ENCODE measurements at regions not wholly inside any gene's neighbourhood (a gene's known extent, or its start where the extent isn't known, plus 50 kb on each side); places are given as distances from the start of the nearest gene placed in this dataset.

- no peaks in the 10 kb centered on the region for H3K4me1 Mint-ChIP-seq
- Histone ChIP-seq H3K36me3 (replicated peaks in 1 of 2; ENCODE audit: control insufficient read depth in 1 of 2, insufficient read depth in 2 of 2, low read length in 2 of 2) (no peaks in the 10 kb centered on the region), H3K4me1 (ENCODE audit: control insufficient read depth in 1 of 2, insufficient read depth in 2 of 2, low read length in 2 of 2) (no peaks in the 10 kb centered on the region), H3K27me3 (ENCODE audit: control insufficient read depth in 2 of 2, insufficient read depth in 2 of 2, low read length in 2 of 2) (no peaks in the 10 kb centered on the region), H3K4me2 (replicated peaks; ENCODE audit: extremely low read depth, low read length, poor library complexity, severe bottlenecking) (no peak overlapping the region), H3K27ac (ENCODE audit: low read depth in 1 of 2, low read length in 2 of 2) (no peak overlapping the region), H2AFZ (ENCODE audit: insufficient read depth, low read depth, low read length, poor library complexity, severe bottlenecking) (no peak overlapping the region), H3K4me3 (replicated peaks in 1 of 3; ENCODE audit: low read depth in 2 of 3, low read length in 3 of 3) (no peak overlapping the region), H4K20me1 (ENCODE audit: insufficient read depth, low read length) (no peaks in the 10 kb centered on the region), H3K9ac (ENCODE audit: insufficient read depth, low read length, poor library complexity, severe bottlenecking) (no peak overlapping the region), H3K79me2 (ENCODE audit: insufficient read depth, low read length) (no peaks in the 10 kb centered on the region), H3K9me3 (replicated peaks in 1 of 2; ENCODE audit: control insufficient read depth in 1 of 2, insufficient read depth in 1 of 2, low read length in 2 of 2) (no peaks in the 10 kb centered on the region)
- H3K27me3 Mint-ChIP-seq (ENCODE audit: low read depth in 3 of 3): peaks cover 1 to 3% (median 2%) of the 10 kb centered on the region in 3 donors
- TF ChIP-seq, protein P1, sequence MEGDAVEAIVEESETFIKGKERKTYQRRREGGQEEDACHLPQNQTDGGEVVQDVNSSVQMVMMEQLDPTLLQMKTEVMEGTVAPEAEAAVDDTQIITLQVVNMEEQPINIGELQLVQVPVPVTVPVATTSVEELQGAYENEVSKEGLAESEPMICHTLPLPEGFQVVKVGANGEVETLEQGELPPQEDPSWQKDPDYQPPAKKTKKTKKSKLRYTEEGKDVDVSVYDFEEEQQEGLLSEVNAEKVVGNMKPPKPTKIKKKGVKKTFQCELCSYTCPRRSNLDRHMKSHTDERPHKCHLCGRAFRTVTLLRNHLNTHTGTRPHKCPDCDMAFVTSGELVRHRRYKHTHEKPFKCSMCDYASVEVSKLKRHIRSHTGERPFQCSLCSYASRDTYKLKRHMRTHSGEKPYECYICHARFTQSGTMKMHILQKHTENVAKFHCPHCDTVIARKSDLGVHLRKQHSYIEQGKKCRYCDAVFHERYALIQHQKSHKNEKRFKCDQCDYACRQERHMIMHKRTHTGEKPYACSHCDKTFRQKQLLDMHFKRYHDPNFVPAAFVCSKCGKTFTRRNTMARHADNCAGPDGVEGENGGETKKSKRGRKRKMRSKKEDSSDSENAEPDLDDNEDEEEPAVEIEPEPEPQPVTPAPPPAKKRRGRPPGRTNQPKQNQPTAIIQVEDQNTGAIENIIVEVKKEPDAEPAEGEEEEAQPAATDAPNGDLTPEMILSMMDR (IDR thresholded peaks at IDR 0.05): no peak
- H3K36me3 Mint-ChIP-seq: no peaks in the 10 kb centered on the region
- H3K27ac Mint-ChIP-seq: no peak overlapping the region
- intact Hi-C loops (cut with micrococcal nuclease): no loop called here
- no CpG with 5 or more reads among the region's 9 CpGs for WGBS (ENCODE audit: insufficient coverage)
- H3K9me3 Mint-ChIP-seq: peaks cover 0 to 1% (median 0%) of the 10 kb centered on the region in 7 donors
- H3K4me3 Mint-ChIP-seq: no peak overlapping the region
- no peak for DNase-seq
Observed at GRCh38 chrX:94178145-94178788, 504.3 kb downstream of the FAM133A start.

- no peak for DNase-seq
- Histone ChIP-seq H3K79me2 (ENCODE audit: insufficient read depth, low read length) (no peaks in the 10 kb centered on the region), H3K9me3 (replicated peaks in 1 of 2; ENCODE audit: control insufficient read depth in 1 of 2, insufficient read depth in 1 of 2, low read length in 2 of 2) (no peaks in the 10 kb centered on the region), H4K20me1 (ENCODE audit: insufficient read depth, low read length) (no peaks in the 10 kb centered on the region), H3K27me3 (ENCODE audit: control insufficient read depth in 2 of 2, insufficient read depth in 2 of 2, low read length in 2 of 2) (no peaks in the 10 kb centered on the region), H3K4me2 (replicated peaks; ENCODE audit: extremely low read depth, low read length, poor library complexity, severe bottlenecking) (no peak overlapping the region), H3K27ac (ENCODE audit: low read depth in 1 of 2, low read length in 2 of 2) (no peak overlapping the region), H3K9ac (ENCODE audit: insufficient read depth, low read length, poor library complexity, severe bottlenecking) (no peak overlapping the region), H3K4me3 (replicated peaks in 1 of 3; ENCODE audit: low read depth in 2 of 3, low read length in 3 of 3) (no peak overlapping the region), H2AFZ (ENCODE audit: insufficient read depth, low read depth, low read length, poor library complexity, severe bottlenecking) (no peak overlapping the region), H3K4me1 (ENCODE audit: control insufficient read depth in 1 of 2, insufficient read depth in 2 of 2, low read length in 2 of 2) (no peaks in the 10 kb centered on the region), H3K36me3 (replicated peaks in 1 of 2; ENCODE audit: control insufficient read depth in 1 of 2, insufficient read depth in 2 of 2, low read length in 2 of 2) (no peaks in the 10 kb centered on the region)
- Mint-ChIP-seq H3K4me3 (no peak overlapping the region), H3K4me1 (no peaks in the 10 kb centered on the region), H3K27me3 (ENCODE audit: low read depth in 3 of 3) (no peaks in the 10 kb centered on the region), H3K36me3 (no peaks in the 10 kb centered on the region), H3K9me3 (peaks cover 0 to 4% (median 0%) of the 10 kb centered on the region in 7 donors), H3K27ac (peak overlapping the region in 1 of 7 donors; percentile 30)
- intact Hi-C loops (cut with micrococcal nuclease): no loop called here
- WGBS (ENCODE audit: insufficient coverage): 40% methylated on average over 1 of the region's 7 CpGs
- TF ChIP-seq, protein P1 (IDR thresholded peaks at IDR 0.05): no peak
Observed at GRCh38 chrX:94204524-94204923, 530.5 kb downstream of the FAM133A start.

Data from CD14-positive monocyte (primary cell).